NCI-H1105 treated with DMSO at 0.1 percent for 48 hours (cell line): ENCODE measurements at regions not wholly inside any gene's neighbourhood (a gene's known extent, or its start where the extent isn't known, plus 50 kb on each side); places are given as distances from the start of the nearest gene placed in this dataset.
"Not testable (repeated sequence)": the region's sequence is repeated elsewhere in the genome, so short reads cannot be mapped to it uniquely, and the experiment has no call there.

Experiments used
- DNase-seq: peaks from one replicate; lab custom pipeline; 2025; lab: John Stamatoyannopoulos, UW

GRCh38 chr9:86575825-86576525 lies 221.8 kb upstream of the TUT7 start:
- no peak for DNase-seq

- no peak for DNase-seq
Observed at GRCh38 chr9:86575137-86575536, 220.9 kb upstream of the TUT7 start.

DNA sequence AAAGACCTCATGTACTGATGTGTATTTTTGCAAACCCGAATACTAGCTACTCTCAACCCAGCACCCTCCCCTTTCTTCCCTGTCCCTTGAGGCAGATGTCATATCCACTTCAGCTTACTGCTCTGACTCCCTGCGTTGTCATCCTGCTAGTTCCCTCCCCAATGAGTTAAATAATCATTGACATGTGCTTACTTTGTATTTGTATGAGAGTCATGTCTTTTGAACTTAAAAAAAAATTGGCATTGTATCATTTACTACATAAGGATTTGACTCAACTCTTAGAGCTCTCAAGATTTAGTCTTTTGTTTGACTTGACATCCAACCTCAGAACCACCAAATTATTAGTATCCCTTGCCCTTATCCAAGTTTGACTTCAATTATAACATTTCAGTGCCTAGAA lies 219.7 kb upstream of the TUT7 start:
- no peak for DNase-seq

DNA sequence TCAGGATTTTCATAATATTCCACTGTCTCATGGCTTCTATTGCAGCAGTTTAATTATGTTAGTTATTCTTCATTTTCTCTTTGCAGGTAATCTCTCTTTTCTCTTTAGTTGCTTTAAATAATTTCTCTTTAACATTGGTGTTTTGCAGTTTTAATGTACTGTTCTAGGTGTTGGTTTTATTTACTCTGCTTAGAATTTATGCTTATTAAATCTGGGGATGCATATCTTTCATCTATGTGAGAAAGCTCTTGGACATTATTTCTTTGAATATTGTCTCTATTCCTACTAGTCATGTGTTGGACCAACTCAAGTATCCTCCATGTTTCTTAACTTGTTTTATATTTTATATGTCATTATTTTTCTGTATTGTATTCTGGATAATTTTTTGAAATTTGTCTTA lies 218.7 kb upstream of the TUT7 start:
- no peak for DNase-seq

DNA sequence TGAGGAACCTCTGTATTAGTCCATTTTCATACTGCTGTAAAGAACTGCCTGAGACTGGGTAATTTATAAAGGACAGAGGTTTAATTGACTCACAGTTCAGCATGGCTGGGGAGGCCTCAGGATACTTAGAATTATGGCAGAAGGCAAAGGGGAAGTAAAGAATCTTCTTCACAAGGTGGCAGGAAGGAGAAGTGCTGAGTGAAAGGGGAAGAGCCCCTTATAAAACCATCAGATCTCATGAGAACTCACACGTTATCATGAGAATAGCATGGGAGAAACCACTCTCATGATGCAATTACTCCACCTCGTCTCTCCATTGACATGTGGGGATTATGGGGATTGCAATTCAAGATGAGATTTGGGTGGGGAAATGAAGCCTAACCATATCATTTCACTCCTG lies 211.4 kb upstream of the TUT7 start:
- DNase-seq, result not testable (repeated sequence)

- DNase-seq, result no peak
Observed at GRCh38 chr9:86563936-86564335, 209.7 kb upstream of the TUT7 start.

GRCh38 chr9:86563350-86563749 lies 209.1 kb upstream of the TUT7 start:
- no peak for DNase-seq

GRCh38 chr9:86562691-86563090 lies 208.5 kb upstream of the TUT7 start:
- no peak for DNase-seq

DNA sequence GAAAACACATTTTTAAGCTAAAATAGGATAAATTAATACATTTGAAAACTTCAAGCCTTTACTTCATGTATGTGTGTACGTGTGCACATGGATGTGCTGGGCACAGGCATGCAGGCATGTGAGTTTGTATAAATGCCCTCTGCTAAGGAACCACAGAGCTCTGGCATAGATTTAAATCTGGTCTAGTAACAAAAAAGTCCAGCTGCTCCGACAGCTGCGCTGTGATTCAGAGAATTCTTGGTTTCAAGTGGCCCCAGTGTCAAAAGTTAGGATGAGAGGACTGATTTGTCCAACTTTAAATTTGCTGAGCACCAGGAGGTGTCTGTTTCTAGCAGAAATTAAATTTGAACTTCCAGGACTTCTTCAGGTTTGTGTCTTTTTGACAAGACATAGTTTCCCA lies 203.7 kb upstream of the TUT7 start:
- no peak for DNase-seq

- DNase-seq, result no peak
Observed at GRCh38 chr9:86557063-86557766, 203.0 kb upstream of the TUT7 start.

DNA sequence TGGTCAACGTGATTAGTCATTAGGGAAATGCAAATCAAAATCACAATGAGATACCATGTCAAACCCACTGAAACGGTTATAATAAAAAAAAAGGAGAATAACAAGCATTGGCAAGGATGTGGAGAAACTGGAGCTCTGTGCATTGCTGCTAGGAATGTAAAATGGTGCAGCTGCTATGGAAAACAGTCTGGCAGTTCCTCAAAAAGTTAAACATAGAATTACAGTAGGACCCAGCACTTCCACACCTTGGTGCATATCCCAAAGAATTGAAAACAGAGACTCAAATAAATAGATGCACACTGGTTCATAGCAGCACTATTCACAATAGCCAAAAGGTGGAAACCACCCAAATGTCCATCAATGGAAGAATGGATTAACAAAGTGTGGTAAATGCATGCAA lies 201.5 kb upstream of the TUT7 start:
- no peak for DNase-seq

GRCh38 chr9:86550401-86550800 lies 196.2 kb upstream of the TUT7 start:
- DNase-seq, result no peak

DNA sequence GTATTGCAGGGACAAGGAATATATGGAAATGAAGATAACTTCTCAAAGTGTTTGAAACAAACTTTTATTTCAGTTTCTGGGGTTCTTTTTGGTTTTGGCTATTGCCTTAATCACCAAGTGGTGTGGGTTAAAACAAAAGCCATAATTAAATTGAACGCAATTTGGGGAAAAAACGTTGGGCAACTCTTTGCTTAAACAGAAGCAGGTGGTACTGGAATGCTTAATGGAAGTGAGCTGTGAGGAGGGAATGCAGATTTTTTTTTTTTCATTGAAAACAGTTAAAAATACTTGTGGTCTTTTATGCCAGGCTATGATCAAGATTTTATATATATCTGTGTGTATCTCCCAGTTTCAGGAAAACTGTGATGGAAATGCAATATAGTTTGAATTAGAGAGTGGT lies 195.7 kb upstream of the TUT7 start:
- no peak for DNase-seq

GRCh38 chr9:86549401-86549811 lies 195.2 kb upstream of the TUT7 start:
- no peak for DNase-seq

DNA sequence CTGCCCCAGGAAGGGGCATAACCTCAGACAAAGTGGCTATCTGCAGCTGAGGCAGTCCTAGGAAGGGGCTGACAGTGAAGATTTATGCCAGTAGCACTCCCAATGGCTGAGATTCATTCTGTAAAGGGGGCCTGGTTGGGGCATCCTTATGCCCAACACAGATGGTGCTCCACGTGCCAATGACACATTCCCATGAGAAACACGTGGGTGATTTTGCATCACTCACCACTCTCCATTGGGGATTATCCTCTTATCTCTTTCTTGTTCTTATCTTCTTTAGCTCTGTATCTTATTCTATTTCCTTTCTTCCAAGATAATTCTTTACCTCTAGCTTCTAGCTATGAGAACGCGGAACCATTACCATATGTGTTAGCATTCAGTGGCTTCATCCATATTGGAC lies 194.0 kb upstream of the TUT7 start:
- DNase-seq, result no peak

GRCh38 chr9:86547571-86547970 lies 193.4 kb upstream of the TUT7 start:
- DNase-seq, result no peak

- no peak for DNase-seq
Observed at GRCh38 chr9:86546712-86547111, 192.5 kb upstream of the TUT7 start.

GRCh38 chr9:86545090-86545489 lies 190.9 kb upstream of the TUT7 start:
- no peak for DNase-seq

DNA sequence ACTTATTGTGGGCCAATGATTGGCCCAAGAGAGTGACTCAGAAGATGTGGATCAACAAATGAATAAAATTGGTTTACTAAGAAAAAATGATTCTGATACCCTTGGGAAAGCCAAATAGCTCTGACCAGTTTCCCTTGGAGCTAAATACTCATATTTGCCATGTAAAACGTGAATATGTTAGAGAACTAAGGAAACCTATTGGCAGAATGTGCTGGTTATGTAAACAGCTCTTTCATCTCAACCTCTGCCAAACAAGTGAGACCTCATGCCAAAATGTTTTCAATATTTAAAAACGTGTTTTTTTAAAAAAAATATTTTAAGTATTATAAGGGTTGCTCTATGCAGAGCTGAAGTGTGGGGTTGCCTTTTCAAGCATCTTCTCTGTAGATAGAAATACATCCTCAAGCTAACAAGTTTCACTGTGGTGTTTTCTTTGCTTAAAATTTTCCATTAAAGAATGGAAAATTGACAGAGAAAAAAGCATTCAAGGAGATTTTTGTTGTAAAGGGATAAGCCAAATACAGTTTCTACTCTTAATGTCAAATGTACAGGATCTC lies 186.9 kb upstream of the TUT7 start:
- DNase-seq, result no peak

DNA sequence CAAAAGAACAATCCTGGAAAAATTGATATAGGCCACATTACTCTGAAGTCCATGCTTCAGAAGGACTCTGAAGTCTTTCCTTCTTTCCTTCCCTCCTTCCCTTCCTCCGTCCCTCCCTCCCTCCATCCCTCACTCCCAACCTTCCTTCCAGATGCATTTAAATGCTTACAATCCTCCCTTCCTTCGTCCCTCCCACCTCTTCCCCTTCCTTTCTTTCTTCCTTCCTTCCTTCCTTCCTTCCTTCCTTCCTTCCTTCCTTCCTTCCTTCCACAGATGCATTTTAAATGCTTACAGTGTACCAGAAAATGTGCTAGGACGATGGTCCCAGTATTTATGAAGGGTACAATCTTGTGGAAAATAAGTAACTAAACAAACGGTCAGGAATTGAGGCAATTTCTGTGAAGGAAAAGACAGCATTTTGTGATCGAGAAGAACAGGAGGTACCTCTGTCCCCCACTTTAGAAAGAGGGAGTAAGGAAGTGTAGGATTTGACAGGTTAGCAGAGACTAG lies 181.3 kb upstream of the TUT7 start:
- no peak for DNase-seq

GRCh38 chr9:86534572-86535258 lies 180.5 kb upstream of the TUT7 start:
- DNase-seq, result no peak

GRCh38 chr9:86531971-86532640 lies 177.9 kb upstream of the TUT7 start:
- DNase-seq, result no peak
